ENCODE measurements at regions not wholly inside any gene's neighbourhood (a gene's known extent, or its start where the extent isn't known, plus 50 kb on each side); places are given as distances from the start of the nearest gene placed in this dataset.

DNA sequence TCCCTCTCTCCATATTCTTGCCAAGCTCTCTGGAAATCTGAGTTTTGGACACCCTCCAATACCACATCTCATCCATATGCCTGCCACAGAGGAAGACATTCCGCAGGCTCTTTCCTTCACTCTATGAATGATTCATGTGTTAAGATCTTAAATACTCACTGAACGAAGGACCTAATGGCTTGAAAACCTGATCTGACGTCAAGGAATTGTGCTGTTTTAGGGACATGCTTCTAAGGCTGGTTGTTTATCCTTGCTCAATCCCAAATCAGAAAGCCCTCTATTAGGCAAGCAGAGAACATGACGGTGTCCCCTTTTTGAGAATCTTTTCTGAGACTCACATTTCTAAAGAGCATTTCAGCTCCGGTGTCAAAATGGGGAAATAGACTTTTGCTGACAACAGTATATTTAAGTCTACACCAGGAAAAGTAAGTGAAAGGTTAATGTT, 83.7 kb upstream of the GALNT5 start:
- TF ChIP-seq REST (IDR thresholded peaks at IDR 0.05; ENCODE audit: low read depth) (no peak), EGR1 (IDR thresholded peaks at IDR 0.05) (no peak), TAF1 (IDR thresholded peaks at IDR 0.05; ENCODE audit: low read depth) (no peak), RAD21 (IDR thresholded peaks at IDR 0.05; ENCODE audit: low read depth) (no peak), ZBTB7A (IDR thresholded peaks at IDR 0.05; ENCODE audit: low read depth) (no peak), EP300 (IDR thresholded peaks at IDR 0.05; ENCODE audit: borderline replicate concordance) (no peak), YY1 (IDR thresholded peaks at IDR 0.05; ENCODE audit: low read depth) (no peak), TEAD4 (IDR thresholded peaks at IDR 0.05) (no peak), CREB1 (IDR thresholded peaks at IDR 0.05; ENCODE audit: low read depth) (no peak)
- TF ChIP-seq, protein P1, sequence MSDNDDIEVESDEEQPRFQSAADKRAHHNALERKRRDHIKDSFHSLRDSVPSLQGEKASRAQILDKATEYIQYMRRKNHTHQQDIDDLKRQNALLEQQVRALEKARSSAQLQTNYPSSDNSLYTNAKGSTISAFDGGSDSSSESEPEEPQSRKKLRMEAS (IDR thresholded peaks at IDR 0.05) = no peak
